IMR-90 (cell line): ENCODE measurements at regions not wholly inside any gene's neighbourhood (a gene's known extent, or its start where the extent isn't known, plus 50 kb on each side); places are given as distances from the start of the nearest gene placed in this dataset.

Source experiments
- ATAC-seq: fragments of 200-7000 bp; cut with Tn5 transposase; 2 replicates; pipeline ENCODE4 v1.9.1; 2020; ENCODE audit warnings: low read depth, mild to moderate bottlenecking, moderate library complexity
- BruUV-seq: library from RNA; stranded (reverse); fragments of 400-500 nt; replicated peaks from 2 replicates; lab custom pipeline; 2021; lab: Mats Ljungman, UMichigan
- CTCF ChIA-PET: fragments of 300-600 bp; formaldehyde crosslinking; extraction: SDS; loops from one replicate; lab custom pipeline; 2021; ENCODE audit warnings: antibody characterized with exemption; lab: Yijun Ruan, JAX
- POLR2A ChIA-PET: fragments of 300-600 bp; sonication (Branson Sonifier 250); formaldehyde crosslinking; loops from one replicate; lab custom pipeline; 2022; ENCODE audit warnings: antibody characterized with exemption; ENCODE audit not compliant: unreplicated experiment; lab: Charles Lee
- DNase-seq: peaks from one replicate; pipeline ENCODE4 v3.0.0; 2013
- H2AFZ ChIP-seq: replicated peaks from 2 replicates; pipeline ENCODE3; 2013; ENCODE audit warnings: low read length, mild to moderate bottlenecking; ENCODE audit not compliant: poor library complexity
- H2AK5ac ChIP-seq: 2 replicates; pipeline ENCODE4 v1.6.1; 2013; ENCODE audit warnings: low read depth, low read length, inconsistent platforms
- H2AK9ac ChIP-seq: replicated peaks from 2 replicates; pipeline ENCODE3; 2013; ENCODE audit warnings: mild to moderate bottlenecking, low read depth, low read length, moderate library complexity; ENCODE audit not compliant: poor library complexity
- H2BK120ac ChIP-seq: 2 replicates; pipeline ENCODE4 v1.6.1; 2013; ENCODE audit warnings: low read depth, low read length, inconsistent platforms
- H2BK15ac ChIP-seq: 3 replicates; pipeline ENCODE4 v1.6.1; 2013; ENCODE audit warnings: low read depth, low read length, inconsistent platforms
- H2BK20ac ChIP-seq: 2 replicates; pipeline ENCODE4 v1.6.1; 2013; ENCODE audit warnings: low read depth, mild to moderate bottlenecking, inconsistent platforms, low read length, moderate library complexity
- H2BK5ac ChIP-seq: 2 replicates; pipeline ENCODE4 v1.6.1; 2013; ENCODE audit warnings: mild to moderate bottlenecking, low read depth, low read length, inconsistent platforms; ENCODE audit not compliant: poor library complexity, severe bottlenecking
- H3K14ac ChIP-seq: replicated peaks from 2 replicates; pipeline ENCODE4 v1.6.1; 2013; ENCODE audit warnings: low read depth, low read length, inconsistent platforms
- H3K18ac ChIP-seq: 2 replicates; pipeline ENCODE4 v1.6.1; 2013; ENCODE audit warnings: low read depth, low read length, control low read depth
- H3K23ac ChIP-seq: 2 replicates; pipeline ENCODE4 v1.6.1; 2013; ENCODE audit warnings: low read depth, low read length, inconsistent platforms
- H3K27ac ChIP-seq: 2 replicates; pipeline ENCODE4 v1.5.1; 2013; ENCODE audit warnings: mild to moderate bottlenecking, control low read depth, low read length; ENCODE audit not compliant: insufficient read depth
- H3K27me3 ChIP-seq: 2 replicates; pipeline ENCODE4 v1.6.1; 2013; ENCODE audit warnings: low read length; ENCODE audit not compliant: control insufficient read depth, insufficient read depth
- H3K36me3 ChIP-seq: 2 replicates; pipeline ENCODE4 v1.6.1; 2013; ENCODE audit warnings: low read length, mixed read lengths; ENCODE audit not compliant: control insufficient read depth, insufficient read depth
- H3K4ac ChIP-seq: 2 replicates; pipeline ENCODE4 v1.6.1; 2013; ENCODE audit warnings: low read depth, low read length, inconsistent platforms
- H3K4me1 ChIP-seq: 2 replicates; pipeline ENCODE4 v1.6.1; 2013; ENCODE audit warnings: low read length, mixed read lengths; ENCODE audit not compliant: control insufficient read depth, insufficient read depth
- H3K4me2 ChIP-seq: 2 replicates; pipeline ENCODE4 v1.6.1; 2013; ENCODE audit warnings: low read depth, mild to moderate bottlenecking, control low read depth, low read length, moderate library complexity
- H3K4me3 ChIP-seq: 2 replicates; pipeline ENCODE4 v1.5.1; 2013; ENCODE audit warnings: low read depth, mild to moderate bottlenecking, control low read depth, low read length, moderate library complexity; ENCODE audit not compliant: insufficient read depth
- H3K56ac ChIP-seq: 2 replicates; pipeline ENCODE4 v1.6.1; 2013; ENCODE audit warnings: low read length, inconsistent platforms; ENCODE audit not compliant: insufficient read depth; ENCODE audit errors: extremely low read depth
- H3K79me1 ChIP-seq, 2 experiments: 2 replicates each; pipeline ENCODE4 v1.6.1; 2013; ENCODE audit warnings: low read length in 2 of 2, inconsistent platforms in 1 of 2, low read depth in 1 of 2
- H3K9ac ChIP-seq: 2 replicates; pipeline ENCODE4 v1.6.1; 2013; ENCODE audit warnings: low read depth, low read length, control low read depth
- H3K9me1 ChIP-seq: 2 replicates; pipeline ENCODE4 v1.6.1; 2013; ENCODE audit warnings: low read length, inconsistent platforms; ENCODE audit not compliant: insufficient read depth
- H3K9me3 ChIP-seq: 2 replicates; pipeline ENCODE4 v1.6.1; 2013; ENCODE audit warnings: low read length; ENCODE audit not compliant: control insufficient read depth, insufficient read depth
- H4K20me1 ChIP-seq: 2 replicates; pipeline ENCODE4 v1.6.1; 2013; ENCODE audit warnings: low read length, inconsistent platforms; ENCODE audit not compliant: insufficient read depth
- H4K5ac ChIP-seq: 2 replicates; pipeline ENCODE4 v1.6.1; 2013; ENCODE audit warnings: mild to moderate bottlenecking, low read depth, low read length, control low read depth
- H4K8ac ChIP-seq, 2 experiments: 2 replicates each; pipeline ENCODE4 v1.6.1; 2013; ENCODE audit warnings: low read depth in 2 of 2, low read length in 2 of 2, control low read depth in 1 of 2, inconsistent platforms in 1 of 2
- H4K91ac ChIP-seq: 2 replicates; pipeline ENCODE4 v1.6.1; 2013; ENCODE audit warnings: low read depth, low read length, inconsistent platforms; ENCODE audit not compliant: insufficient read depth
- BHLHE40 ChIP-seq: fragments of 150-350 bp; IDR thresholded peaks from 2 replicates; pipeline ENCODE4 v1.6.1; 2016; ENCODE audit warnings: mild to moderate bottlenecking, low read depth, low read length
- CEBPB ChIP-seq: IDR thresholded peaks from 2 replicates; pipeline ENCODE4 v1.6.1; 2012; ENCODE audit warnings: low read depth, low read length, improper control_type of control experiment
- CHD1 ChIP-seq: IDR thresholded peaks from 2 replicates; pipeline ENCODE4 v1.6.1; 2012; ENCODE audit warnings: low read depth, low read length, improper control_type of control experiment
- CTCF ChIP-seq: conservative IDR thresholded peaks from 2 replicates; pipeline ENCODE4 v1.5.1; 2012; ENCODE audit warnings: mild to moderate bottlenecking, low read depth, low read length, improper control_type of control experiment
- FOS ChIP-seq: fragments of 150-350 bp; IDR thresholded peaks from 2 replicates; pipeline ENCODE4 v1.6.1; 2016; ENCODE audit warnings: low read depth, low read length
- MAFK ChIP-seq: IDR thresholded peaks from 2 replicates; pipeline ENCODE4 v1.6.1; 2012; ENCODE audit warnings: low read depth, low read length, improper control_type of control experiment
- MAZ ChIP-seq: IDR thresholded peaks from 2 replicates; pipeline ENCODE4 v1.6.1; 2012; ENCODE audit warnings: low read depth, mild to moderate bottlenecking, low read length, improper control_type of control experiment, moderate library complexity, borderline replicate concordance
- MXI1 ChIP-seq: IDR thresholded peaks from 2 replicates; pipeline ENCODE4 v1.6.1; 2012; ENCODE audit warnings: low read depth, mild to moderate bottlenecking, low read length, moderate library complexity, borderline replicate concordance
- NFE2L2 ChIP-seq: fragments of 150-350 bp; IDR thresholded peaks from 2 replicates; pipeline ENCODE4 v1.6.1; 2016; ENCODE audit warnings: low read depth, mild to moderate bottlenecking, low read length
- POLR2A ChIP-seq: IDR thresholded peaks from 2 replicates; pipeline ENCODE4 v1.6.1; 2012; ENCODE audit warnings: mild to moderate bottlenecking, low read depth, low read length
- RAD21 ChIP-seq: IDR thresholded peaks from 2 replicates; pipeline ENCODE4 v1.6.1; 2012; ENCODE audit warnings: low read length, improper control_type of control experiment
- RCOR1 ChIP-seq: IDR thresholded peaks from 2 replicates; pipeline ENCODE4 v1.6.1; 2012; ENCODE audit warnings: mild to moderate bottlenecking, low read length, improper control_type of control experiment; ENCODE audit not compliant: insufficient replicate concordance
- RFX5 ChIP-seq: IDR thresholded peaks from 2 replicates; pipeline ENCODE4 v1.8.0; 2012; ENCODE audit warnings: low read depth, mild to moderate bottlenecking, low read length, moderate library complexity
- SMC3 ChIP-seq: fragments of 150-350 bp; IDR thresholded peaks from 2 replicates; pipeline ENCODE4 v1.6.1; 2016; ENCODE audit warnings: low read depth, mild to moderate bottlenecking, antibody characterized with exemption, low read length, moderate library complexity
- USF2 ChIP-seq: fragments of 150-350 bp; IDR thresholded peaks from 2 replicates; pipeline ENCODE4 v1.6.1; 2017; ENCODE audit warnings: mild to moderate bottlenecking, antibody characterized with exemption, low read length, low read depth
- WGBS, 2 experiments: methylation state at CpG; one replicate each; pipeline versions ENCODE4 v1.1.5 to v1.1.7; 2013; ENCODE audit warnings: missing lambda C conversion rate in 2 of 2; ENCODE audit not compliant: insufficient read length in 1 of 2; ENCODE audit errors: extremely low coverage in 2 of 2; 5-methylcytosine and 5-hydroxymethylcytosine counted together
- dilution Hi-C: fragments of 300-500 bp; cut with HindIII; formaldehyde crosslinking; loops from one replicate; pipeline ENCODE4 v1.14.3; 2018; ENCODE audit warnings: low sequenced_read_pairs; ENCODE audit not compliant: unreplicated experiment
- in situ Hi-C: fragments of 300-500 bp; cut with MboI; formaldehyde crosslinking; loops from 3 replicates; pipeline ENCODE4 v1.14.3; 2019; ENCODE audit warnings: low sequenced_read_pairs, inconsistent platforms, mixed read lengths
- intact Hi-C: fragments of 100-400 bp; cut with micrococcal nuclease; formaldehyde crosslinking; loops from 2 replicates; pipeline ENCODE4 v1.10.0; 2022
- TF ChIP-seq, protein P1 (sequence below): fragments of 150-350 bp; IDR thresholded peaks from 2 replicates; pipeline ENCODE4 v1.6.1; 2016; ENCODE audit warnings: low read depth, mild to moderate bottlenecking, low read length, moderate library complexity, borderline replicate concordance

- no peak overlapping the region for H3K9ac ChIP-seq
- DNase-seq (no peak), ATAC-seq (no peak)
- H3K18ac ChIP-seq: no peak overlapping the region
- no peak overlapping the region for H2AK5ac ChIP-seq
- in situ Hi-C loops (no loop called here), dilution Hi-C loops (no loop called here), intact Hi-C loops (no loop called here)
- no peak overlapping the region for H3K4ac ChIP-seq
- H3K9me1 ChIP-seq: no peaks in the 10 kb centered on the region
- H4K20me1 ChIP-seq: no peaks in the 10 kb centered on the region
- no peak overlapping the region for H2AFZ ChIP-seq
- no peak overlapping the region for H2BK120ac ChIP-seq
- H3K56ac ChIP-seq: no peak overlapping the region
- H3K27ac ChIP-seq: no peak overlapping the region
- H2BK20ac ChIP-seq: no peak overlapping the region
- TF ChIP-seq RCOR1 (no peak), NFE2L2 (no peak), CHD1 (no peak), POLR2A (no peak), CTCF (no peak), RFX5 (no peak), SMC3 (no peak), CEBPB (no peak), USF2 (no peak), MAFK (no peak), MAZ (no peak), FOS (no peak), BHLHE40 (no peak), RAD21 (no peak), MXI1 (no peak)
- TF ChIP-seq, protein P1, sequence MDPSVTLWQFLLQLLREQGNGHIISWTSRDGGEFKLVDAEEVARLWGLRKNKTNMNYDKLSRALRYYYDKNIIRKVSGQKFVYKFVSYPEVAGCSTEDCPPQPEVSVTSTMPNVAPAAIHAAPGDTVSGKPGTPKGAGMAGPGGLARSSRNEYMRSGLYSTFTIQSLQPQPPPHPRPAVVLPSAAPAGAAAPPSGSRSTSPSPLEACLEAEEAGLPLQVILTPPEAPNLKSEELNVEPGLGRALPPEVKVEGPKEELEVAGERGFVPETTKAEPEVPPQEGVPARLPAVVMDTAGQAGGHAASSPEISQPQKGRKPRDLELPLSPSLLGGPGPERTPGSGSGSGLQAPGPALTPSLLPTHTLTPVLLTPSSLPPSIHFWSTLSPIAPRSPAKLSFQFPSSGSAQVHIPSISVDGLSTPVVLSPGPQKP: no peak
- ChIA-PET CTCF (no interaction called here), POLR2A (no interaction called here)
- no peak overlapping the region for H3K23ac ChIP-seq
- WGBS, 2 experiments: no CpG with 5 or more reads among the region's 2 CpGs
- no peak overlapping the region for H4K91ac ChIP-seq
- H3K27me3 ChIP-seq: no peaks in the 10 kb centered on the region
- H3K9me3 ChIP-seq: peaks cover 4% of the 10 kb centered on the region
- no peak overlapping the region for H3K4me2 ChIP-seq
- H3K4me1 ChIP-seq: no peaks in the 10 kb centered on the region
- no peaks in the 10 kb centered on the region for H3K36me3 ChIP-seq
- H3K79me1 ChIP-seq: no peaks in the 10 kb centered on the region
- no peak overlapping the region for H3K4me3 ChIP-seq
- no TSS peak for BruUV-seq
- no peak overlapping the region for H2AK9ac ChIP-seq
- H2BK15ac ChIP-seq: no peak overlapping the region
- H2BK5ac ChIP-seq: no peak overlapping the region
- H4K5ac ChIP-seq: no peak overlapping the region
- H4K8ac ChIP-seq: no peak overlapping the region
- no peak overlapping the region for H3K14ac ChIP-seq
Observed at GRCh38 chr4:37002625-37003024, 241.9 kb upstream of the NWD2 start.
